Motor neuron (in vitro differentiated cells): ENCODE measurements at regions not wholly inside any gene's neighbourhood (a gene's known extent, or its start where the extent isn't known, plus 50 kb on each side); places are given as distances from the start of the nearest gene placed in this dataset.
"Not testable (repeated sequence)": the region's sequence is repeated elsewhere in the genome, so short reads cannot be mapped to it uniquely, and the experiment has no call there.

Source experiments
- ATAC-seq, 8 experiments: fragments of 200-7000 bp; cut with Tn5 transposase; replicated peaks in 6 of 8; 2 replicates each; pipeline ENCODE4 v1.8.0; 2021; ENCODE audit warnings: mild to moderate bottlenecking in 8 of 8, moderate library complexity in 8 of 8
- H3K27ac ChIP-seq, 2 donors: fragments of 250-450 bp; sonication (Bioruptor Pico); 2 replicates each; pipeline ENCODE4 v1.9.0; 2021; ENCODE audit warnings: antibody characterized with exemption in 2 of 2, mild to moderate bottlenecking in 2 of 2, moderate library complexity in 1 of 2
- H3K4me1 ChIP-seq, 2 donors: fragments of 250-450 bp; sonication (Bioruptor Pico); replicated peaks in 1 of 2; 2 replicates each; pipeline ENCODE4 v1.6.1; 2021; ENCODE audit warnings: antibody characterized with exemption in 2 of 2, mild to moderate bottlenecking in 2 of 2, moderate library complexity in 1 of 2
- H3K4me3 ChIP-seq, 5 donors: fragments of 250-450 bp; sonication (Bioruptor Pico); 2 replicates each; pipeline ENCODE4 v1.9.0; 2021; ENCODE audit warnings: antibody characterized with exemption in 5 of 5, mild to moderate bottlenecking in 5 of 5, moderate library complexity in 4 of 5
- WGBS, 10 experiments: fragments of 450-650 bp; shearing (Covaris generic); methylation state at CpG; one replicate each; pipeline ENCODE4 v1.0.0; 2022; 5-methylcytosine and 5-hydroxymethylcytosine counted together
- in situ Hi-C, 9 experiments: fragments of 400-800 bp; cut with MboI; loops; one replicate each; pipeline ENCODE4 v1.15.0; 2021; ENCODE audit warnings: low sequenced_read_pairs in 9 of 9, low pct_unique_long_range_greater_than_20kb in 2 of 9; ENCODE audit not compliant: unreplicated experiment in 9 of 9

GRCh38 chr11:96782632-96783031, 392.8 kb downstream of the JRKL start:
- in situ Hi-C loops: no loop called here
- peaks cover 4 to 16% of the 10 kb centered on the region in 2 donors for H3K4me1 ChIP-seq
- no peak for ATAC-seq

GRCh38 chr11:96783311-96783710, 393.5 kb downstream of the JRKL start:
- Histone ChIP-seq H3K27ac (no peak overlapping the region), H3K4me3 (no peak overlapping the region), H3K4me1 (peaks cover 4 to 16% of the 10 kb centered on the region in 2 donors)
- WGBS, 10 experiments: 0 to 88% (median 79%) methylated on average over 1 to 3 of the region's 3 CpGs; no CpG with 5 or more reads in 2 of the 10 experiments
- ATAC-seq: peak in 2 of 8 experiments; percentile 25 to 47
- in situ Hi-C loops: no loop called here

More at GRCh38 chr11:96782632-96783031, 392.8 kb downstream of the JRKL start:
- Histone ChIP-seq H3K27ac (no peak overlapping the region), H3K4me3 (no peak overlapping the region)
- WGBS, 10 experiments: 8 to 100% (median 100%) methylated on average over 1 to 2 of the region's 2 CpGs; no CpG with 5 or more reads in 4 of the 10 experiments

GRCh38 chr11:96785073-96785472, 395.3 kb downstream of the JRKL start:
- WGBS, 10 experiments: 0 to 84% (median 59%) methylated on average over 1 to 4 of the region's 4 CpGs; no CpG with 5 or more reads in 1 of the 10 experiments
- in situ Hi-C loops: no loop called here
- Histone ChIP-seq H3K27ac (no peak overlapping the region), H3K4me3 (no peak overlapping the region), H3K4me1 (peaks cover 4 to 16% of the 10 kb centered on the region in 2 donors)
- ATAC-seq: peak in 6 of 8 experiments; percentile 24 to 85 (median 56)

GRCh38 chr11:96794152-96794551, 404.3 kb downstream of the JRKL start:
- in situ Hi-C loops: no loop called here
- no peak for ATAC-seq
- WGBS, 10 experiments: 73 to 100% (median 100%) methylated on average over 1 to 2 of the region's 2 CpGs; no CpG with 5 or more reads in 4 of the 10 experiments
- Histone ChIP-seq H3K4me3 (no peak overlapping the region), H3K4me1 (no peaks in the 10 kb centered on the region), H3K27ac (no peak overlapping the region)

GRCh38 chr11:96798445-96798844, 408.6 kb downstream of the JRKL start:
- H3K4me3 ChIP-seq: no peak overlapping the region
- ATAC-seq: no peak
- H3K27ac ChIP-seq: no peak overlapping the region
- in situ Hi-C loops: no loop called here
- H3K4me1 ChIP-seq: peaks cover 0 to 2% of the 10 kb centered on the region in 2 donors
- 0 to 100% (median 66%) methylated on average over 1 of the region's 1 CpG; no CpG with 5 or more reads in 4 of the 10 experiments for WGBS, 10 experiments

GRCh38 chr11:96815236-96815635, 425.4 kb downstream of the JRKL start:
- H3K27ac ChIP-seq: no peak overlapping the region
- H3K4me1 ChIP-seq: peaks cover 0 to 28% of the 10 kb centered on the region in 2 donors
- H3K4me3 ChIP-seq: no peak overlapping the region
- in situ Hi-C loops: loop anchor here in 1 of 9 experiments (25.0 kb wide), 1 partner anchor 103 kb away; no protein-coding TSS in a partner anchor
- WGBS, 10 experiments: 5 to 86% (median 63%) methylated on average over 1 to 3 of the region's 3 CpGs
- no peak for ATAC-seq

- ATAC-seq: peak in 5 of 8 experiments; percentile 24 to 65 (median 55)
- in situ Hi-C loops: loop anchor here in 1 of 9 experiments (25.0 kb wide), 1 partner anchor 105 kb away; no protein-coding TSS in a partner anchor
- Histone ChIP-seq H3K4me3 (no peak overlapping the region), H3K27ac (no peak overlapping the region), H3K4me1 (peaks cover 0 to 28% of the 10 kb centered on the region in 2 donors)
- WGBS, 10 experiments: 5 to 79% (median 44%) methylated on average over 1 to 3 of the region's 3 CpGs; no CpG with 5 or more reads in 2 of the 10 experiments
These were observed 427.9 kb downstream of the JRKL start for GRCh38 chr11:96817482-96818399.

GRCh38 chr11:96827164-96827563, 437.4 kb downstream of the JRKL start:
- in situ Hi-C loops: no loop called here
- 30 to 92% (median 73%) methylated on average over 1 to 4 of the region's 4 CpGs for WGBS, 10 experiments
- Histone ChIP-seq H3K27ac (no peak overlapping the region), H3K4me3 (no peak overlapping the region), H3K4me1 (no peaks in the 10 kb centered on the region)
- ATAC-seq: peak in 6 of 8 experiments; percentile 24 to 87 (median 74)

- Histone ChIP-seq H3K4me1 (no peaks in the 10 kb centered on the region), H3K4me3 (no peak overlapping the region), H3K27ac (no peak overlapping the region)
- peak in 1 of 8 experiments; percentile 54 for ATAC-seq
- WGBS, 10 experiments: 0 to 79% (median 52%) methylated on average over 1 to 2 of the region's 2 CpGs; no CpG with 5 or more reads in 4 of the 10 experiments
- in situ Hi-C loops: no loop called here
These were observed 452.0 kb downstream of the JRKL start for GRCh38 chr11:96841792-96842191.

- in situ Hi-C loops: no loop called here
- Histone ChIP-seq H3K4me1 (no peaks in the 10 kb centered on the region), H3K27ac (no peak overlapping the region), H3K4me3 (no peak overlapping the region)
- ATAC-seq: no peak
- WGBS, 10 experiments: 29 to 100% (median 80%) methylated on average over 1 of the region's 1 CpG; no CpG with 5 or more reads in 4 of the 10 experiments
These were observed 452.9 kb downstream of the JRKL start for GRCh38 chr11:96842731-96843130.

- 4 to 100% (median 64%) methylated on average over 2 to 3 of the region's 3 CpGs; no CpG with 5 or more reads in 1 of the 10 experiments for WGBS, 10 experiments
- H3K27ac ChIP-seq: no peak overlapping the region
- H3K4me1 ChIP-seq: peaks cover 0 to 7% of the 10 kb centered on the region in 2 donors
- in situ Hi-C loops: no loop called here
- no peak for ATAC-seq
- no peak overlapping the region for H3K4me3 ChIP-seq
These were observed 464.6 kb downstream of the JRKL start for GRCh38 chr11:96854425-96854824.

GRCh38 chr11:96861722-96862121, 471.9 kb downstream of the JRKL start:
- in situ Hi-C loops, H3K4me3 ChIP-seq, H3K27ac ChIP-seq, ATAC-seq, H3K4me1 ChIP-seq: not testable (repeated sequence)
- WGBS, 10 experiments: 0 to 90% (median 43%) methylated on average over 1 to 3 of the region's 3 CpGs; no CpG with 5 or more reads in 2 of the 10 experiments

GRCh38 chr11:96863520-96863919, 473.7 kb downstream of the JRKL start:
- Histone ChIP-seq H3K27ac (no peak overlapping the region), H3K4me3 (no peak overlapping the region), H3K4me1 (no peaks in the 10 kb centered on the region)
- 71 to 100% (median 100%) methylated on average over 1 to 3 of the region's 3 CpGs; no CpG with 5 or more reads in 4 of the 10 experiments for WGBS, 10 experiments
- no peak for ATAC-seq
- in situ Hi-C loops: no loop called here
